OCI-LY3 (cell line): ENCODE measurements at regions not wholly inside any gene's neighbourhood (a gene's known extent, or its start where the extent isn't known, plus 50 kb on each side); places are given as distances from the start of the nearest gene placed in this dataset.

ENCODE experiments used
- H2AFZ ChIP-seq: fragments of 200-600, 300-600 bp; shearing (Covaris generic); 2 replicates; pipeline ENCODE4 v1.6.0; 2014; ENCODE audit warnings: antibody characterized with exemption, low read depth, low read length
- H3K27ac ChIP-seq: fragments of 200-600, 300-600 bp; sonication (generic); 2 replicates; pipeline ENCODE4 v1.5.1; 2014; ENCODE audit warnings: mild to moderate bottlenecking, low read length, moderate library complexity, mixed read lengths
- H3K27me3 ChIP-seq: fragments of 200-600, 300-600 bp; sonication (generic); 2 replicates; pipeline ENCODE4 v1.6.1; 2014; ENCODE audit warnings: low read depth, low read length, mixed read lengths
- H3K36me3 ChIP-seq: fragments of 200-600, 300-600 bp; sonication (generic); replicated peaks from 2 replicates; pipeline ENCODE3; 2014; ENCODE audit warnings: low read depth, low read length, mixed read lengths
- H3K4me1 ChIP-seq: fragments of 300-600, 200-600 bp; sonication (generic); 2 replicates; pipeline ENCODE4 v1.6.1; 2014; ENCODE audit warnings: low read length, mixed read lengths
- H3K4me2 ChIP-seq: fragments of 200-600, 300-600 bp; sonication (generic); 2 replicates; pipeline ENCODE4 v1.6.1; 2014; ENCODE audit warnings: low read length, mixed read lengths
- H3K4me3 ChIP-seq: fragments of 300-600, 200-600 bp; sonication (generic); 2 replicates; pipeline ENCODE4 v1.5.1; 2014; ENCODE audit warnings: antibody characterized with exemption, mild to moderate bottlenecking, low read length, moderate library complexity
- H3K79me2 ChIP-seq: fragments of 300-600, 200-600 bp; shearing (Covaris generic); 2 replicates; pipeline ENCODE4 v1.6.1; 2014; ENCODE audit warnings: mild to moderate bottlenecking, low read length, mixed read lengths
- H3K9ac ChIP-seq: fragments of 300-600, 200-600 bp; shearing (Covaris generic); 2 replicates; pipeline ENCODE4 v1.6.0; 2014; ENCODE audit warnings: mild to moderate bottlenecking, low read length, moderate library complexity
- H3K9me3 ChIP-seq: fragments of 200-600, 300-600 bp; shearing (Covaris generic); 2 replicates; pipeline ENCODE4 v1.6.1; 2014; ENCODE audit warnings: low read length, mixed read lengths; ENCODE audit not compliant: insufficient read depth
- H4K20me1 ChIP-seq: fragments of 200-600, 300-600 bp; sonication (generic); 2 replicates; pipeline ENCODE4 v1.6.1; 2016; ENCODE audit warnings: low read length, mixed read lengths; ENCODE audit not compliant: insufficient read depth
- CTCF ChIP-seq: fragments of 200-600, 300-600 bp; sonication (generic); IDR thresholded peaks from 2 replicates; pipeline ENCODE4 v1.5.1; 2014; ENCODE audit warnings: antibody characterized with exemption, low read length, low read depth
- EZH2phosphoT487 ChIP-seq: fragments of 200-600 bp; shearing (Covaris generic); IDR thresholded peaks from 2 replicates; pipeline ENCODE4 v1.6.1; 2018; ENCODE audit warnings: antibody characterized with exemption, mixed run types, low read depth

- no peak overlapping the region for H3K9ac ChIP-seq
- H3K9me3 ChIP-seq, result no peaks in the 10 kb centered on the region
- TF ChIP-seq EZH2phosphoT487 (no peak), CTCF (no peak)
- H4K20me1 ChIP-seq, result no peaks in the 10 kb centered on the region
- H3K79me2 ChIP-seq, result no peaks in the 10 kb centered on the region
- no peak overlapping the region for H3K27ac ChIP-seq
- no peak overlapping the region for H3K4me3 ChIP-seq
- H3K4me2 ChIP-seq, result no peak overlapping the region
- no peaks in the 10 kb centered on the region for H3K4me1 ChIP-seq
- H3K36me3 ChIP-seq, result no peaks in the 10 kb centered on the region
- no peak overlapping the region for H2AFZ ChIP-seq
- peaks cover 15% of the 10 kb centered on the region; the same call in 1 of the 2 replicates for H3K27me3 ChIP-seq
Measured at GRCh38 chr2:120531365-120531764, 185.4 kb downstream of the INHBB start.

- no peak for TF ChIP-seq CTCF
- no peak for TF ChIP-seq EZH2phosphoT487
- Histone ChIP-seq H3K79me2 (no peaks in the 10 kb centered on the region), H2AFZ (no peak overlapping the region), H3K9me3 (no peaks in the 10 kb centered on the region), H4K20me1 (no peaks in the 10 kb centered on the region), H3K4me2 (no peak overlapping the region), H3K4me3 (no peak overlapping the region), H3K9ac (no peak overlapping the region), H3K4me1 (no peaks in the 10 kb centered on the region), H3K27me3 (peaks cover 15% of the 10 kb centered on the region; the same call in 1 of the 2 replicates), H3K36me3 (no peaks in the 10 kb centered on the region), H3K27ac (no peak overlapping the region)
Measured at GRCh38 chr2:120531863-120532600, 186.1 kb downstream of the INHBB start.

- H3K4me1 ChIP-seq, result no peaks in the 10 kb centered on the region
- no peak overlapping the region for H3K4me3 ChIP-seq
- H3K36me3 ChIP-seq, result no peaks in the 10 kb centered on the region
- H3K4me2 ChIP-seq, result no peak overlapping the region
- H3K9me3 ChIP-seq, result no peaks in the 10 kb centered on the region
- H2AFZ ChIP-seq, result no peak overlapping the region
- TF ChIP-seq EZH2phosphoT487, result no peak
- TF ChIP-seq CTCF, result no peak
- peaks cover 15% of the 10 kb centered on the region; the same call in 1 of the 2 replicates for H3K27me3 ChIP-seq
- H3K9ac ChIP-seq, result no peak overlapping the region
- H3K27ac ChIP-seq, result no peak overlapping the region
- no peaks in the 10 kb centered on the region for H3K79me2 ChIP-seq
- H4K20me1 ChIP-seq, result no peaks in the 10 kb centered on the region
Measured at GRCh38 chr2:120533625-120534024, 187.7 kb downstream of the INHBB start.

- no peaks in the 10 kb centered on the region for H3K79me2 ChIP-seq
Measured at GRCh38 chr2:120534457-120534856, 188.5 kb downstream of the INHBB start.

More at GRCh38 chr2:120534457-120534856, 188.5 kb downstream of the INHBB start:
- H3K36me3 ChIP-seq, result no peaks in the 10 kb centered on the region
- H3K4me3 ChIP-seq, result no peak overlapping the region
- H3K4me2 ChIP-seq, result no peak overlapping the region
- no peak for TF ChIP-seq EZH2phosphoT487
- TF ChIP-seq CTCF, result no peak
- H3K27me3 ChIP-seq, result peaks cover 15% of the 10 kb centered on the region; the same call in 1 of the 2 replicates
- no peaks in the 10 kb centered on the region for H4K20me1 ChIP-seq
- H3K9ac ChIP-seq, result no peak overlapping the region
- H2AFZ ChIP-seq, result no peak overlapping the region
- H3K9me3 ChIP-seq, result no peaks in the 10 kb centered on the region
- H3K27ac ChIP-seq, result no peak overlapping the region
- H3K4me1 ChIP-seq, result no peaks in the 10 kb centered on the region
